Activated CD8-positive, alpha-beta T cell treated with anti-CD3 and anti-CD28 coated beads for 36 hours (primary cell): ENCODE measurements at regions not wholly inside any gene's neighbourhood (a gene's known extent, or its start where the extent isn't known, plus 50 kb on each side); places are given as distances from the start of the nearest gene placed in this dataset.

Experiments used
- ATAC-seq: fragments of 200-7000 bp; cut with Tn5 transposase; one replicate; pipeline ENCODE4 v1.10.0; 2021; ENCODE audit warnings: mild to moderate bottlenecking, moderate library complexity
- CTCF ChIA-PET: fragments of 350-600 bp; sonication (Branson Sonifier 250); formaldehyde crosslinking; loops from one replicate; lab custom pipeline; 2021; ENCODE audit warnings: antibody characterized with exemption; lab: Charles Lee
- POLR2A ChIA-PET: fragments of 350-600 bp; sonication (Branson Sonifier 250); formaldehyde crosslinking; loops from one replicate; lab custom pipeline; 2021; ENCODE audit warnings: antibody characterized with exemption; lab: Charles Lee
- DNase-seq: peaks from one replicate; pipeline ENCODE4 v3.0.0-alpha.2; 2020
- H3K27ac Mint-ChIP-seq: one replicate; pipeline ENCODE4 v1.8.0; 2021; ENCODE audit warnings: mild to moderate bottlenecking, mixed read lengths
- H3K27me3 Mint-ChIP-seq: one replicate; pipeline ENCODE4 v1.8.0; 2021; ENCODE audit warnings: mixed read lengths
- H3K36me3 Mint-ChIP-seq: one replicate; pipeline ENCODE4 v1.8.0; 2021; ENCODE audit warnings: low read depth, mixed read lengths
- H3K4me1 Mint-ChIP-seq: one replicate; pipeline ENCODE4 v1.8.0; 2021; ENCODE audit warnings: low read depth, mixed read lengths
- H3K4me3 Mint-ChIP-seq: one replicate; pipeline ENCODE4 v1.8.0; 2021; ENCODE audit warnings: mild to moderate bottlenecking, moderate library complexity, mixed read lengths
- H3K9me3 Mint-ChIP-seq: one replicate; pipeline ENCODE4 v1.8.0; 2021; ENCODE audit warnings: mixed read lengths
- intact Hi-C: fragments of 100-400 bp; cut with micrococcal nuclease; formaldehyde crosslinking; loops from one replicate; pipeline ENCODE4 v1.10.0; 2022
- TF ChIP-seq, protein P1 (sequence below): fragments of 200-600 bp; IDR thresholded peaks from one replicate; pipeline ENCODE4 v1.8.0; 2022; ENCODE audit warnings: antibody characterized with exemption, mild to moderate bottlenecking

- CTCF ChIA-PET: no interaction called here
- no peaks in the 10 kb centered on the region for H3K4me1 Mint-ChIP-seq
Measured at GRCh38 chr6:23282252-23283021, 713.1 kb downstream of the HDGFL1 start.

GRCh38 chr6:23293653-23294052, 724.3 kb downstream of the HDGFL1 start:
- Mint-ChIP-seq H3K27ac (no peak overlapping the region), H3K36me3 (no peaks in the 10 kb centered on the region), H3K27me3 (no peaks in the 10 kb centered on the region), H3K9me3 (peaks cover 1% of the 10 kb centered on the region), H3K4me1 (no peaks in the 10 kb centered on the region), H3K4me3 (no peak overlapping the region)
- ChIA-PET CTCF (no interaction called here), POLR2A (no interaction called here)
- ATAC-seq: no peak
- intact Hi-C loops: no loop called here
- TF ChIP-seq, protein P1, sequence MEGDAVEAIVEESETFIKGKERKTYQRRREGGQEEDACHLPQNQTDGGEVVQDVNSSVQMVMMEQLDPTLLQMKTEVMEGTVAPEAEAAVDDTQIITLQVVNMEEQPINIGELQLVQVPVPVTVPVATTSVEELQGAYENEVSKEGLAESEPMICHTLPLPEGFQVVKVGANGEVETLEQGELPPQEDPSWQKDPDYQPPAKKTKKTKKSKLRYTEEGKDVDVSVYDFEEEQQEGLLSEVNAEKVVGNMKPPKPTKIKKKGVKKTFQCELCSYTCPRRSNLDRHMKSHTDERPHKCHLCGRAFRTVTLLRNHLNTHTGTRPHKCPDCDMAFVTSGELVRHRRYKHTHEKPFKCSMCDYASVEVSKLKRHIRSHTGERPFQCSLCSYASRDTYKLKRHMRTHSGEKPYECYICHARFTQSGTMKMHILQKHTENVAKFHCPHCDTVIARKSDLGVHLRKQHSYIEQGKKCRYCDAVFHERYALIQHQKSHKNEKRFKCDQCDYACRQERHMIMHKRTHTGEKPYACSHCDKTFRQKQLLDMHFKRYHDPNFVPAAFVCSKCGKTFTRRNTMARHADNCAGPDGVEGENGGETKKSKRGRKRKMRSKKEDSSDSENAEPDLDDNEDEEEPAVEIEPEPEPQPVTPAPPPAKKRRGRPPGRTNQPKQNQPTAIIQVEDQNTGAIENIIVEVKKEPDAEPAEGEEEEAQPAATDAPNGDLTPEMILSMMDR: no peak
- no peak for DNase-seq

More at GRCh38 chr6:23282252-23283021, 713.1 kb downstream of the HDGFL1 start:
- Mint-ChIP-seq H3K4me3 (no peak overlapping the region), H3K36me3 (no peaks in the 10 kb centered on the region), H3K27ac (no peak overlapping the region), H3K9me3 (no peaks in the 10 kb centered on the region), H3K27me3 (no peaks in the 10 kb centered on the region)
- POLR2A ChIA-PET: interaction anchor here (0.6 kb wide), 1 partner anchor 96 kb away, joined by 3 read pairs; no protein-coding TSS in a partner anchor
- DNase-seq (no peak), ATAC-seq (no peak)
- TF ChIP-seq, protein P1: no peak
- intact Hi-C loops: no loop called here

DNA sequence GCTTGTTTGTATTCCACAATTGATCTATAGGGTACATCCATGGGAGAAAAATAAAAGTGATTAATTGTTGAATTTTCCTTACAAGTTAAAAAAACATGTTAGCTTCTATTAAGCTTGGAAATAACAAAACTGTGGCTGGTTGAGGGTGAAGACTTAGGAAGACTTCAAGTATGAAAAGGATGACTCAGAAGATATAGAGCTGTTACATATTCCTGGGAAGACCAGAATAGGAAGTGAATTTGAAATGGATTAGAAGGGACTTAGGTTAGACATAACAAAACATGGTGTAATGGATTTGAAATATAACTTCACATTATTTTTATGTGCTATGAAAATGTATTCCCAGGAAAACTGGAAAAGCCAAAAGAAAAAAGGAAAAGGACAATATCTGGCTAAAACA, 732.2 kb downstream of the HDGFL1 start:
- no peaks in the 10 kb centered on the region for H3K36me3 Mint-ChIP-seq
- intact Hi-C loops: no loop called here
- ChIA-PET POLR2A (no interaction called here), CTCF (no interaction called here)
- no peak overlapping the region for H3K4me3 Mint-ChIP-seq
- DNase-seq: no peak
- H3K27me3 Mint-ChIP-seq: no peaks in the 10 kb centered on the region
- peaks cover 1% of the 10 kb centered on the region for H3K9me3 Mint-ChIP-seq
- no peak overlapping the region for H3K27ac Mint-ChIP-seq
- no peak for ATAC-seq
- TF ChIP-seq, protein P1: no peak
- H3K4me1 Mint-ChIP-seq: no peaks in the 10 kb centered on the region

DNA sequence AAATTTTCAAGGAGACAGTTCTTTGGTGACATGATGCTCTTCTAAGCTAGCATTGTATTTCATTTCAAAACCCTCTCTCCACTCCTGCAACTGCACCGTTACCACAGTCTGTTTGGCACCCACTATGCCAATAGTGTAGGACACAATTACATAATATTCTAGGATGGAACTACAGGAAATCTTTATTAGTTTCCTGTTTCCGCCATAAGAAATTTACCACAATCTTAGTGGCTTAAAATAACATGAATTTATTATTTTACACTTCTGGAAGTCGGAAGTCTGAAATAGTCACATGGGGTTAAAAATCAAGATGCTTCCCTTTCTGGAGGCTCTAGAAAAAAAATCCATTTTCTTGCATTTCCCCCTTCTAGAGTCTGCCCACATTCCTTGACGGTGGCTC, 733.1 kb downstream of the HDGFL1 start:
- H3K36me3 Mint-ChIP-seq: no peaks in the 10 kb centered on the region
- no peak for DNase-seq
- no peak for ATAC-seq

GRCh38 chr6:23305325-23305943, 736.1 kb downstream of the HDGFL1 start:
- Mint-ChIP-seq H3K4me3 (no peak overlapping the region), H3K27ac (no peak overlapping the region), H3K4me1 (no peaks in the 10 kb centered on the region), H3K9me3 (peaks cover 3% of the 10 kb centered on the region), H3K36me3 (no peaks in the 10 kb centered on the region), H3K27me3 (no peaks in the 10 kb centered on the region)
- POLR2A ChIA-PET: no interaction called here
- DNase-seq: no peak
- TF ChIP-seq, protein P1: no peak
- intact Hi-C loops: no loop called here
- ATAC-seq: no peak
- CTCF ChIA-PET: no interaction called here

More for the DNA sequence above, 733.1 kb downstream of the HDGFL1 start:
- ChIA-PET CTCF (no interaction called here), POLR2A (no interaction called here)
- TF ChIP-seq, protein P1: no peak
- H3K27me3 Mint-ChIP-seq: no peaks in the 10 kb centered on the region
- H3K27ac Mint-ChIP-seq: no peak overlapping the region
- H3K4me1 Mint-ChIP-seq: no peaks in the 10 kb centered on the region
- intact Hi-C loops: no loop called here
- no peak overlapping the region for H3K4me3 Mint-ChIP-seq
- H3K9me3 Mint-ChIP-seq: peaks cover 1% of the 10 kb centered on the region
